MM.1S (cell line): ENCODE measurements at regions not wholly inside any gene's neighbourhood (a gene's known extent, or its start where the extent isn't known, plus 50 kb on each side); places are given as distances from the start of the nearest gene placed in this dataset.

ENCODE experiments used
- EZH2phosphoT487 ChIP-seq: fragments of 300-600 bp; sonication (generic); IDR thresholded peaks from 2 replicates; pipeline ENCODE4 v1.6.1; 2018; ENCODE audit warnings: antibody characterized with exemption, low read length
- TF ChIP-seq, protein P1 (sequence below): fragments of 300-600 bp; sonication (generic); IDR thresholded peaks from 2 replicates; pipeline ENCODE4 v1.5.1; 2016; ENCODE audit warnings: antibody characterized with exemption, low read length, mixed read lengths

DNA sequence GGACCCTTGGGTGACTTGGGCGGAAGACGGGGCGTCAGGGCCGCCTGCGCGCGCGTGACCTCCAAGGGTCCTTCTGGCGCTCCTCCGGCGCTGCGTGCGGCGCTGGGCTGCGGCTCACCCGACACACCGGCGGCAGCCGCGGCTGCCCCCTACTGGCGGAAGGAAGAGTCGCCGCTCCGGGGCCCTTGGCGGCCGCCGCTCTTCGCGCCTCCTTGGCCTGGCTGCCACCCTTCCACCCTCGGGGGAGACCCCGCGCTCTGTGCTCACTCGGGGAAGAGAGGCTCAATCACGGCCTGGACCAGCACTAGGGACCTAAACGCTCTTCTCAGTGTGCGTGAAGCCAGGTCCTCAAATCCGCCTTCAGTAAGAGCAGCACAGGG is 89.7 kb downstream of the DMRTA2 start:
- TF ChIP-seq EZH2phosphoT487 = no peak
- TF ChIP-seq, protein P1, sequence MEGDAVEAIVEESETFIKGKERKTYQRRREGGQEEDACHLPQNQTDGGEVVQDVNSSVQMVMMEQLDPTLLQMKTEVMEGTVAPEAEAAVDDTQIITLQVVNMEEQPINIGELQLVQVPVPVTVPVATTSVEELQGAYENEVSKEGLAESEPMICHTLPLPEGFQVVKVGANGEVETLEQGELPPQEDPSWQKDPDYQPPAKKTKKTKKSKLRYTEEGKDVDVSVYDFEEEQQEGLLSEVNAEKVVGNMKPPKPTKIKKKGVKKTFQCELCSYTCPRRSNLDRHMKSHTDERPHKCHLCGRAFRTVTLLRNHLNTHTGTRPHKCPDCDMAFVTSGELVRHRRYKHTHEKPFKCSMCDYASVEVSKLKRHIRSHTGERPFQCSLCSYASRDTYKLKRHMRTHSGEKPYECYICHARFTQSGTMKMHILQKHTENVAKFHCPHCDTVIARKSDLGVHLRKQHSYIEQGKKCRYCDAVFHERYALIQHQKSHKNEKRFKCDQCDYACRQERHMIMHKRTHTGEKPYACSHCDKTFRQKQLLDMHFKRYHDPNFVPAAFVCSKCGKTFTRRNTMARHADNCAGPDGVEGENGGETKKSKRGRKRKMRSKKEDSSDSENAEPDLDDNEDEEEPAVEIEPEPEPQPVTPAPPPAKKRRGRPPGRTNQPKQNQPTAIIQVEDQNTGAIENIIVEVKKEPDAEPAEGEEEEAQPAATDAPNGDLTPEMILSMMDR = peak; percentile 61
